HEK293T (cell line): ENCODE measurements at regions not wholly inside any gene's neighbourhood (a gene's known extent, or its start where the extent isn't known, plus 50 kb on each side); places are given as distances from the start of the nearest gene placed in this dataset.

Experiments
- BHLHE40 ChIP-seq: fragments of 450-650 bp; IDR thresholded peaks from 2 replicates; pipeline ENCODE4 v1.6.1; 2016; ENCODE audit warnings: mild to moderate bottlenecking, moderate library complexity, borderline replicate concordance
- FOXK2 ChIP-seq: fragments of 450-650 bp; IDR thresholded peaks from 2 replicates; pipeline ENCODE4 v1.6.1; 2016; ENCODE audit warnings: mild to moderate bottlenecking
- SP1 ChIP-seq: fragments of 450-650 bp; IDR thresholded peaks from 2 replicates; pipeline ENCODE4 v1.6.1; 2017
- SUZ12 ChIP-seq: fragments of 450-650 bp; IDR thresholded peaks from 2 replicates; pipeline ENCODE4 v1.6.1; 2016; ENCODE audit warnings: mild to moderate bottlenecking
- ZNF384 ChIP-seq: fragments of 450-650 bp; IDR thresholded peaks from 2 replicates; pipeline ENCODE4 v1.6.1; 2016

DNA sequence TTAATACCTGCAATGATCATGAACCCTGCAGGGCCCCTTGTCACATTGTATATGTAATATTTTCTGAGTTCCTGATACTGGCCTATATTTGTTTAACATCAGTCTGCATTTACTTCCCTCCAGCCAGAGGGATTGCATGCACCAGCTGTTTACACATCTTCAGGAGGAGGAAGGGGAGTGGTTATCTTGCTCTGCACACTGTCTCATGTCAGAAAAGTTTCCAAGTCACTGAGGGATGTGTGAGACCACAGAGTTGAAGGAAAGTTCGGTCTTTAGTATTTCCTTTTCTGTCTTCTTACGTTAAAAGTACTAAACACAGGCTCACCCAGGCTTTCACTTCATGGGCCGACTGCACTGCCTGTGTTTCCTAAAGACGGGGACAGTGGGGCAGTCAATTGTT is 574.1 kb downstream of the LMO4 start:
- TF ChIP-seq ZNF384 (no peak), BHLHE40 (no peak), SUZ12 (no peak), FOXK2 (no peak), SP1 (no peak)
